HFFc6 (cell line): ENCODE measurements at regions not wholly inside any gene's neighbourhood (a gene's known extent, or its start where the extent isn't known, plus 50 kb on each side); places are given as distances from the start of the nearest gene placed in this dataset.

Source experiments
- DNase-seq: peaks from one replicate; pipeline ENCODE4 v3.0.0-alpha.2; 2018
- H3K27ac Mint-ChIP-seq: 2 replicates; pipeline ENCODE4 v1.8.0; 2020; ENCODE audit warnings: mild to moderate bottlenecking, mixed read lengths
- H3K27me3 Mint-ChIP-seq: 2 replicates; pipeline ENCODE4 v1.8.0; 2021; ENCODE audit warnings: mild to moderate bottlenecking, moderate library complexity, mixed read lengths; ENCODE audit not compliant: insufficient read depth
- H3K36me3 Mint-ChIP-seq: 2 replicates; pipeline ENCODE4 v1.8.0; 2021; ENCODE audit warnings: low read depth, mixed read lengths
- H3K4me1 Mint-ChIP-seq: 2 replicates; pipeline ENCODE4 v1.8.0; 2020; ENCODE audit warnings: low read depth, mixed read lengths
- H3K4me3 Mint-ChIP-seq: 2 replicates; pipeline ENCODE4 v1.8.0; 2020; ENCODE audit warnings: mild to moderate bottlenecking, moderate library complexity, mixed read lengths
- H3K9me3 Mint-ChIP-seq: 2 replicates; pipeline ENCODE4 v1.8.0; 2020; ENCODE audit warnings: mild to moderate bottlenecking, mixed read lengths
- TF ChIP-seq, protein P1 (sequence below): fragments of 200-600 bp; sonication (generic); IDR thresholded peaks from 2 replicates; pipeline ENCODE4 v1.5.0; 2021; ENCODE audit warnings: antibody characterized with exemption, mild to moderate bottlenecking

DNA sequence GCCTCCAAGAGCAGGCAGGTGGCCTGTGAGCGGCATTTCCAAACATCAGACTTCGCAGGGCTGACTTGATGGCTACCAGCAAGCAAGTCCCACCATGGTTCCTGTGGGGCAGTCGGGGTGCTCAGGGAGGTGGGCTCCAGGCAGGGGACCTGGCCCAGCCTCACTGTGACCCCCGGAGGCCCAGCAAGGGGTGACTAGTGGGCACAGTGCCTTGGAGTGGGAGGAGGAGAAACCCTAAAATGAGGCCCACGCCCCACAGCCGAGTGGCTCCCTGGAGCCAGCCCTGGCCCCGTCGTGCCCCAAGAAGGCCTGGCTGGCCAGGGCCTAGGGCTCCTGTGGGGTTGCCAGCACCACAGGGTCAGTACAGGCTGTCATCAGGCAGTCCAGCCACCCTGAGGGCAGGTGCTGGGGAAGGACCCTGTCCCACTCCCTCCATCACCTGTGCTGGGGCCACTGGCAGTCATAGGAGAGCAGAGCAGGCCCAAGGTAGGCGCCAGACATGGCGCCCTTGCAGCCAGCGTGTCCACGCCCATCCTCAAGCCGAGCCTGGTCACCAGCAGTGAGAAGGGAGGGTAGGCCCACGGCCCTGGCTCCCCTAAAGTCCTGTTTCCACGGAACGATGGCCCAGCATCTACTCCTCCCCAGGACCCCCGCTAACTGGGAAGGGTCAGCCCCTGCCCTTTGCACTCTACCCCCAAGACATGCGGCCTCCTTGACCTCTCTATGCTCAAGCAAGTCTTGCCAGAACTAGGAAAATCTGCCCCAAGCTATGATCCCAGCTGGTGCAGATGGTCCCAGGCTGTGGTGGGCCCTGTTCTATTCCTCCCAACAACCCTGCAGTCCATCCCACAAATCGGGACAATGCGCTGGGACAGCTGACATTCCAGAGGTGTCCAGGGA is 144.2 kb upstream of the C14orf180 start:
- Mint-ChIP-seq H3K36me3 (peaks cover 7% of the 10 kb centered on the region; the same call in 1 of the 2 replicates), H3K4me1 (no peaks in the 10 kb centered on the region), H3K27ac (no peak overlapping the region), H3K27me3 (peaks cover 2% of the 10 kb centered on the region; the same call in 1 of the 2 replicates), H3K9me3 (peaks cover 30% of the 10 kb centered on the region), H3K4me3 (no peak overlapping the region)
- TF ChIP-seq, protein P1, sequence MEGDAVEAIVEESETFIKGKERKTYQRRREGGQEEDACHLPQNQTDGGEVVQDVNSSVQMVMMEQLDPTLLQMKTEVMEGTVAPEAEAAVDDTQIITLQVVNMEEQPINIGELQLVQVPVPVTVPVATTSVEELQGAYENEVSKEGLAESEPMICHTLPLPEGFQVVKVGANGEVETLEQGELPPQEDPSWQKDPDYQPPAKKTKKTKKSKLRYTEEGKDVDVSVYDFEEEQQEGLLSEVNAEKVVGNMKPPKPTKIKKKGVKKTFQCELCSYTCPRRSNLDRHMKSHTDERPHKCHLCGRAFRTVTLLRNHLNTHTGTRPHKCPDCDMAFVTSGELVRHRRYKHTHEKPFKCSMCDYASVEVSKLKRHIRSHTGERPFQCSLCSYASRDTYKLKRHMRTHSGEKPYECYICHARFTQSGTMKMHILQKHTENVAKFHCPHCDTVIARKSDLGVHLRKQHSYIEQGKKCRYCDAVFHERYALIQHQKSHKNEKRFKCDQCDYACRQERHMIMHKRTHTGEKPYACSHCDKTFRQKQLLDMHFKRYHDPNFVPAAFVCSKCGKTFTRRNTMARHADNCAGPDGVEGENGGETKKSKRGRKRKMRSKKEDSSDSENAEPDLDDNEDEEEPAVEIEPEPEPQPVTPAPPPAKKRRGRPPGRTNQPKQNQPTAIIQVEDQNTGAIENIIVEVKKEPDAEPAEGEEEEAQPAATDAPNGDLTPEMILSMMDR = no peak
- DNase-seq = no peak

DNA sequence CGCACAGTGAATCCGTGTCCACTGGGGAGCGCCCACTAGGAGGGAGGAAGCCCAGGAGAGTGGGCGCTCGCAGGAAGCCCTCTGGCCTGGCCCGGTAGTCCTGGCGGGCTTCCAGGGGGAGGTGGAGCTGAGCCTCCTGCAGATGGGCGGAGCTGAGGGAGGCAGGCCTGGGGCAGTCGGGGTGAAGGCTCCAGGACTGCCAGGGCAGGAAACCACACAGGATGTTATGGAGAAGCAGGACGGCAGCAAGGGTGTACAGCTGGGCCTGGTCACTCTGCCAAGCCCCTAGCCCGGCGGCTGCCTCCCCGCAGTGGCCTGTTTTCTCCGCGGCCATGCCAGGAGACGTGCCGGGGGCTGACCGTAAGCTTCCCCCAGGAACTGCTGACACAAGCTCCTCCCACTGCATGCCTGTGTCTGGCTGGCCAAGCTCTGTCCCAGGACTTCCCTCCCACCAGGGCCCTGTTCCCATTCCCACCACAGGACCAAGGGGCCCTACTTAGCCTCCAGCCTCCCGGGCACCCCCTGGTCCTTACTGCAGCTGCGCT is 143.4 kb upstream of the C14orf180 start:
- H3K27ac Mint-ChIP-seq = no peak overlapping the region
- no peaks in the 10 kb centered on the region for H3K4me1 Mint-ChIP-seq
- H3K4me3 Mint-ChIP-seq = no peak overlapping the region
- no peaks in the 10 kb centered on the region; the same call in 1 of the 2 replicates for H3K36me3 Mint-ChIP-seq
- no peak for DNase-seq
- H3K27me3 Mint-ChIP-seq = no peaks in the 10 kb centered on the region
- TF ChIP-seq, protein P1 = no peak
- peaks cover 30% of the 10 kb centered on the region for H3K9me3 Mint-ChIP-seq

DNA sequence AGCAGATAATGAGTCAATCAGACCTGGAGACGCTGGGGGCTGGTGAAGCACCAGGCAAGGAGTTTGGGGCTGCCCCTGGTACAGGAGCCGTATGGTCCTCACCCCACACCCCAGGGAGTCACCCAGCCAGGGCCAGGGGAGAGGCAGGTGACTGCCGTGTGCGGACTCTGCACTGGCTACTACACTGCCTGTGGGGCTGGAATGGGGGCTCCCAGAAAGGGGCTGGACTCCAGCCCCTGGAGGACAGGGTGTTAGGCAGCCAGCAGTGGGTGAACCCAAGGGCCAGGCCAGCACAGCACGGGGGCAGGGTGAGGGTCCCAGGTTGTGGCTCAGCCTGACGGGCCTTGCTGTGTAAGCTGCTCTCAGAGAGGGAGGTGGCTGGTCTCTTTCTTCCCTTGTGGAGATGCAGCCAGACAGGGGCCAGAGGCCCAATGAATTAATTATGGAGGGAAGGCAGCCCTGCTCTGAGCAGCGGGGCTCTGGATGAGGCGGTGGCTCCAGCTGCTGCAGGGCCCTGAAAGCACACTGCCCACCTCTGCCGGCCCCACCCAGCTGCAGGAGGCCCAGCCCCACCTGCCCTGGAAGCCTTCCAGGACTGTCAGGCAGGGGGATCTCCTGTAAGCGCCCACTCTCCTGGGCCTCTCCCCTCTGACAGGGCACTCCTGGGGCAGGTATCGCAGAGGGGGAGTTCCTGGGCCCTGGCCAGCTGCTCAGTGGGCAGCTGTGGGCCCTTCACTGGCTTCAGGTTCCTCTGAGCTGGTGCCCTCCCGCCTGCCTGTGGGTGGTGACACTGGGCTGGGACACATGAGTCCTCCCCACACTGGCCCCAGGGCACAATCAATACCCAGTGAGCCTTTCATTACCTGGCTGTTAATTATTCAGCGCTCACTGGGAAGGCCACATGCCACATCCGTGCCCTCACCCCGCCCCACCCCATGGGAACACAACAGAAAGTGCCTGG is 142.5 kb upstream of the C14orf180 start:
- DNase-seq = no peak
- Mint-ChIP-seq H3K9me3 (peaks cover 31% of the 10 kb centered on the region), H3K4me3 (no peak overlapping the region), H3K36me3 (no peaks in the 10 kb centered on the region; the same call in 1 of the 2 replicates), H3K27ac (no peak overlapping the region), H3K4me1 (no peaks in the 10 kb centered on the region), H3K27me3 (no peaks in the 10 kb centered on the region; the same call in 1 of the 2 replicates)
- TF ChIP-seq, protein P1 = no peak

DNA sequence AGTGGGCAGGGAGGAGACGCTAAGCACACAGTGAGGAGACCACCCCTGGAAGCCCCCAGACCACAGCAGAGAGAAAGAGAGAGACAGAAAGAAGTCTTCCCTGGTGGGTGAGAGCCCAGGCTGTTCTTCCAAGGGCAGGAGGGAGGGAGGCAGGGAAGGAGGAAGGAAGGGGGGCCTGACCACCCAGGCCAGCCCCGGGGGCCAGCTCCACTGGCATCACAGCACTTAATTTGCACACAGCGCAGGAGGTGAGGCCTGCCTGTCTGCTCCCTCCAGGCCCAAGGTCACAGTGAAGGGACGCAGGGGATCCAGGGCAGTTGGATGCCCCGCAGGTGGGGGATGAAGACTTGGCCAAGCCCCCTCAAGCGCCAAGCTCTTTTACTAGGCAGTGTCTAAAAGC is 141.9 kb upstream of the C14orf180 start:
- Mint-ChIP-seq H3K27ac (no peak overlapping the region), H3K4me3 (no peak overlapping the region), H3K9me3 (peaks cover 31% of the 10 kb centered on the region), H3K36me3 (no peaks in the 10 kb centered on the region; the same call in 1 of the 2 replicates), H3K27me3 (no peaks in the 10 kb centered on the region; the same call in none of the 2 replicates), H3K4me1 (no peaks in the 10 kb centered on the region)
- DNase-seq = no peak
- TF ChIP-seq, protein P1 = no peak

DNA sequence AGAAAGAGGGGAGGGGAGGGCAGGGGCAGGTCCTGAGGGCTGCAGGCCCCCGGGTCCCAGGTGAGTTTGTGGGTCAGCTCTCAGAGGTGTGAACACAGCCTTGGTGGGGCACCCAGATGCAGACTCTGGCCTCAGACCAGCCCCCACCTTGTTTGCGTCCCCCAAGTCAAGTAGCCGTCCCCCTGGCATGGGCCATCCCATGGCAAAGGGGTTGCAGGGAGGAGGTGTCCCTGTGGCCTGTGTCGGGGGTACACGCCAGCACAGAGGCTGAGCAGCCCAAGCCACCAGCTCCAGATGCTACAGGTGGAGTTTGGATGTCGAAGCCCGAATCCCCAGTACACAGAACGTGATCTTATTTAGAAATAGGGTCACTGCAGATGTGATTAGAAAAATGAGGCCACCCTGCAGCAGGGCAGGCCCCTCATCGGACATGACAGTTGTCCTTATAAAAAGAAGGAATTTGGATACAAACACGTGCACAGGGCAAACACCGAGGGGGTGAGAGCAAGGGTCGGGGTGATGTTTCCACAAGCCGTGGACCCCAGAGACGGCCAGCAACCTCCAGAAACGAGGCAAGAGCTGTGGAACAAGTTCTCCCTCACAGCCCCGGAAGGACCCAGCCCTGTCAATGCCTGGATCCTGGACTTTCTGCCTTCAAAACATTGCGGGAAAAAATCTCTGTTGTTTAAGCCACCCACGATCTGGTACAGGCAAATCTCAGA is 141.2 kb upstream of the C14orf180 start:
- Mint-ChIP-seq H3K4me1 (no peaks in the 10 kb centered on the region), H3K27ac (no peak overlapping the region), H3K9me3 (peaks cover 31% of the 10 kb centered on the region), H3K36me3 (no peaks in the 10 kb centered on the region; the same call in 1 of the 2 replicates), H3K27me3 (no peaks in the 10 kb centered on the region; the same call in none of the 2 replicates), H3K4me3 (no peak overlapping the region)
- TF ChIP-seq, protein P1 = no peak
- no peak for DNase-seq
